ENCODE measurements at regions not wholly inside any gene's neighbourhood (a gene's known extent, or its start where the extent isn't known, plus 50 kb on each side); places are given as distances from the start of the nearest gene placed in this dataset.
A peak's percentile ranks its signal among the peaks of the same experiment; 100 is the strongest.

DNA sequence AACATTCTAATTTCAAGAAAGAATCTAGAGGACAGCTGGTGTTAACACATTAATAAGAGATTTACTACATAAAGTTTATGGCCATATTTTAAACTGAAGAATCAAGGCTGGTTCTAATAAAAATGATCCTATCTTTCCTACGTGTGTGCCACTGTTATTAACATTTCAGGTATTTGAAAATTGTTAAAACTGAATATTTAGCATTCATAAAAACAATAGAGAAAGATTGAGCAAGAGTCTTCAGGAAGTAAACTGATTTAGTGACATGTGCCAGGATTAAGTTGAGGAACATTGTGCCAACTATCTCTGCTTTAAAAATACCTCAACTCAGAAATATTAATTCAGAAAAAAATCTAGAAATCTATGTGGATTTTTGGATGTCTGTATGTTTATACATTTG, 810.1 kb downstream of the FAT4 start:
- no peak overlapping the region for H3K27ac ChIP-seq (ENCODE audit: low read depth in 2 of 2, low read length in 2 of 2)

GRCh38 chr4:126130215-126130614, 815.5 kb downstream of the FAT4 start:
- H3K36me3 ChIP-seq (ENCODE audit: control insufficient read depth in 2 of 3, insufficient read depth in 3 of 3, low read length in 3 of 3): no peaks in the 10 kb centered on the region
- no peaks in the 10 kb centered on the region for H3K4me1 ChIP-seq (ENCODE audit: control insufficient read depth in 2 of 3, insufficient read depth in 2 of 3, low read depth in 1 of 3, low read length in 3 of 3)
- no peak overlapping the region for H3K27ac ChIP-seq (ENCODE audit: low read depth in 2 of 2, low read length in 2 of 2)
- no peaks in the 10 kb centered on the region for H3K27me3 ChIP-seq (ENCODE audit: control insufficient read depth, insufficient read depth, low read length)
- DNase-seq: no peak
- H3K9me3 ChIP-seq (ENCODE audit: control insufficient read depth in 2 of 3, insufficient read depth in 1 of 3, low read length in 3 of 3): no peaks in the 10 kb centered on the region
- H3K4me3 ChIP-seq (ENCODE audit: low read length in 3 of 3): no peak overlapping the region
- no peak overlapping the region for H3K9ac ChIP-seq (ENCODE audit: low read length in 3 of 3)
- intact Hi-C loops (cut with DNase I): no loop called here
- TF ChIP-seq CTCF (IDR thresholded peaks at IDR 0.05; ENCODE audit: borderline replicate concordance, extremely low read depth, insufficient read depth): no peak
- no peak for FAIRE-seq

More for the DNA sequence above, 810.1 kb downstream of the FAT4 start:
- Histone ChIP-seq H3K4me3 (ENCODE audit: low read length in 3 of 3) (no peak overlapping the region), H3K4me1 (ENCODE audit: control insufficient read depth in 2 of 3, insufficient read depth in 2 of 3, low read depth in 1 of 3, low read length in 3 of 3) (no peaks in the 10 kb centered on the region), H3K36me3 (ENCODE audit: control insufficient read depth in 2 of 3, insufficient read depth in 3 of 3, low read length in 3 of 3) (no peaks in the 10 kb centered on the region), H3K9me3 (ENCODE audit: control insufficient read depth in 2 of 3, insufficient read depth in 1 of 3, low read length in 3 of 3) (no peaks in the 10 kb centered on the region), H3K9ac (ENCODE audit: low read length in 3 of 3) (no peak overlapping the region), H3K27me3 (ENCODE audit: control insufficient read depth, insufficient read depth, low read length) (no peaks in the 10 kb centered on the region)
- FAIRE-seq (no peak), DNase-seq (no peak)
- intact Hi-C loops (cut with DNase I): no loop called here
- TF ChIP-seq CTCF (IDR thresholded peaks at IDR 0.05; ENCODE audit: borderline replicate concordance, extremely low read depth, insufficient read depth): no peak

- H3K4me3 ChIP-seq (ENCODE audit: low read length in 3 of 3): no peak overlapping the region
- FAIRE-seq: peak; percentile 3
- no peak for TF ChIP-seq CTCF (IDR thresholded peaks at IDR 0.05; ENCODE audit: borderline replicate concordance, extremely low read depth, insufficient read depth)
- no peaks in the 10 kb centered on the region for H3K36me3 ChIP-seq (ENCODE audit: control insufficient read depth in 2 of 3, insufficient read depth in 3 of 3, low read length in 3 of 3)
- DNase-seq: no peak
- no peak overlapping the region for H3K9ac ChIP-seq (ENCODE audit: low read length in 3 of 3)
- H3K9me3 ChIP-seq (ENCODE audit: control insufficient read depth in 2 of 3, insufficient read depth in 1 of 3, low read length in 3 of 3): no peaks in the 10 kb centered on the region
- intact Hi-C loops (cut with DNase I): no loop called here
- H3K4me1 ChIP-seq (ENCODE audit: control insufficient read depth in 2 of 3, insufficient read depth in 2 of 3, low read depth in 1 of 3, low read length in 3 of 3): no peaks in the 10 kb centered on the region
- no peak overlapping the region for H3K27ac ChIP-seq (ENCODE audit: low read depth in 2 of 2, low read length in 2 of 2)
- no peaks in the 10 kb centered on the region for H3K27me3 ChIP-seq (ENCODE audit: control insufficient read depth, insufficient read depth, low read length)
Observed at GRCh38 chr4:126136922-126137781, 822.4 kb downstream of the FAT4 start.

All from kidney (tissue), 13 donors.